Activated T-cell treated with anti-CD3 and anti-CD28 coated beads, Interleukin-2, amount 50 U/mL, for 24 hours (primary cell): ENCODE measurements at regions not wholly inside any gene's neighbourhood (a gene's known extent, or its start where the extent isn't known, plus 50 kb on each side); places are given as distances from the start of the nearest gene placed in this dataset.

Experiments used
- DNase-seq: peaks from one replicate; pipeline ENCODE4 v3.0.0-alpha.2; 2020
- H3K27ac Mint-ChIP-seq: 2 replicates; pipeline ENCODE4 v1.8.0; 2020; ENCODE audit warnings: mild to moderate bottlenecking, mixed read lengths
- H3K27me3 Mint-ChIP-seq: 2 replicates; pipeline ENCODE4 v1.8.0; 2020; ENCODE audit warnings: mixed read lengths
- H3K36me3 Mint-ChIP-seq: 2 replicates; pipeline ENCODE4 v1.8.0; 2020; ENCODE audit warnings: low read depth, mixed read lengths
- H3K4me1 Mint-ChIP-seq: 2 replicates; pipeline ENCODE4 v1.8.0; 2020; ENCODE audit warnings: low read depth, mixed read lengths
- H3K4me3 Mint-ChIP-seq: 2 replicates; pipeline ENCODE4 v1.8.0; 2020; ENCODE audit warnings: mild to moderate bottlenecking, moderate library complexity, mixed read lengths
- H3K9me3 Mint-ChIP-seq: 2 replicates; pipeline ENCODE4 v1.8.0; 2020; ENCODE audit warnings: mixed read lengths

- no peak overlapping the region for H3K4me3 Mint-ChIP-seq
- no peak for DNase-seq
- no peaks in the 10 kb centered on the region for H3K36me3 Mint-ChIP-seq
- H3K9me3 Mint-ChIP-seq: no peaks in the 10 kb centered on the region
- no peaks in the 10 kb centered on the region for H3K4me1 Mint-ChIP-seq
- H3K27me3 Mint-ChIP-seq: no peaks in the 10 kb centered on the region
- no peak overlapping the region for H3K27ac Mint-ChIP-seq
Observed at GRCh38 chr2:6219906-6220305, 527.7 kb downstream of the SOX11 start.

- no peaks in the 10 kb centered on the region for H3K27me3 Mint-ChIP-seq
- no peak for DNase-seq
- H3K4me1 Mint-ChIP-seq: no peaks in the 10 kb centered on the region
- H3K27ac Mint-ChIP-seq: no peak overlapping the region
- H3K4me3 Mint-ChIP-seq: no peak overlapping the region
- H3K9me3 Mint-ChIP-seq: no peaks in the 10 kb centered on the region
- H3K36me3 Mint-ChIP-seq: no peaks in the 10 kb centered on the region
Observed at GRCh38 chr2:6222296-6222695, 530.1 kb downstream of the SOX11 start.

- Mint-ChIP-seq H3K27me3 (no peaks in the 10 kb centered on the region), H3K9me3 (peaks cover 2% of the 10 kb centered on the region), H3K27ac (no peak overlapping the region), H3K36me3 (no peaks in the 10 kb centered on the region), H3K4me1 (no peaks in the 10 kb centered on the region), H3K4me3 (no peak overlapping the region)
- DNase-seq: no peak
Observed at GRCh38 chr2:6224267-6224666, 532.1 kb downstream of the SOX11 start.

GRCh38 chr2:6228251-6228650 lies 536.1 kb downstream of the SOX11 start:
- no peak for DNase-seq
- no peak overlapping the region for H3K27ac Mint-ChIP-seq
- H3K36me3 Mint-ChIP-seq: no peaks in the 10 kb centered on the region
- no peaks in the 10 kb centered on the region for H3K27me3 Mint-ChIP-seq
- no peaks in the 10 kb centered on the region for H3K4me1 Mint-ChIP-seq
- no peak overlapping the region for H3K4me3 Mint-ChIP-seq
- H3K9me3 Mint-ChIP-seq: peaks cover 2% of the 10 kb centered on the region

GRCh38 chr2:6231166-6231565 lies 539.0 kb downstream of the SOX11 start:
- H3K4me1 Mint-ChIP-seq: no peaks in the 10 kb centered on the region
- no peak overlapping the region for H3K27ac Mint-ChIP-seq
- DNase-seq: no peak
- peaks cover 2% of the 10 kb centered on the region for H3K9me3 Mint-ChIP-seq
- H3K36me3 Mint-ChIP-seq: no peaks in the 10 kb centered on the region
- H3K27me3 Mint-ChIP-seq: no peaks in the 10 kb centered on the region
- H3K4me3 Mint-ChIP-seq: no peak overlapping the region

- no peaks in the 10 kb centered on the region for H3K27me3 Mint-ChIP-seq
- H3K27ac Mint-ChIP-seq: no peak overlapping the region
- no peaks in the 10 kb centered on the region for H3K4me1 Mint-ChIP-seq
- H3K4me3 Mint-ChIP-seq: no peak overlapping the region
- peaks cover 2% of the 10 kb centered on the region for H3K9me3 Mint-ChIP-seq
- no peak for DNase-seq
- H3K36me3 Mint-ChIP-seq: no peaks in the 10 kb centered on the region
Observed at GRCh38 chr2:6233993-6234392, 541.8 kb downstream of the SOX11 start.

GRCh38 chr2:6234702-6235101 lies 542.5 kb downstream of the SOX11 start:
- Mint-ChIP-seq H3K9me3 (peaks cover 5% of the 10 kb centered on the region), H3K27ac (no peak overlapping the region), H3K36me3 (no peaks in the 10 kb centered on the region), H3K27me3 (no peaks in the 10 kb centered on the region), H3K4me1 (no peaks in the 10 kb centered on the region), H3K4me3 (no peak overlapping the region)
- DNase-seq: no peak

- Mint-ChIP-seq H3K9me3 (peaks cover 8% of the 10 kb centered on the region), H3K4me1 (no peaks in the 10 kb centered on the region), H3K4me3 (no peak overlapping the region), H3K27me3 (no peaks in the 10 kb centered on the region), H3K27ac (no peak overlapping the region), H3K36me3 (no peaks in the 10 kb centered on the region)
- DNase-seq: no peak
Observed at GRCh38 chr2:6236317-6236716, 544.1 kb downstream of the SOX11 start.

- H3K27ac Mint-ChIP-seq: no peak overlapping the region
- DNase-seq: no peak
- no peaks in the 10 kb centered on the region for H3K4me1 Mint-ChIP-seq
- no peak overlapping the region for H3K4me3 Mint-ChIP-seq
- H3K27me3 Mint-ChIP-seq: no peaks in the 10 kb centered on the region
- peaks cover 10% of the 10 kb centered on the region for H3K9me3 Mint-ChIP-seq
- H3K36me3 Mint-ChIP-seq: no peaks in the 10 kb centered on the region
Observed at GRCh38 chr2:6237039-6237660, 545.0 kb downstream of the SOX11 start.

- H3K9me3 Mint-ChIP-seq: no peaks in the 10 kb centered on the region
- no peaks in the 10 kb centered on the region for H3K36me3 Mint-ChIP-seq
- DNase-seq: no peak
- no peaks in the 10 kb centered on the region for H3K4me1 Mint-ChIP-seq
- no peak overlapping the region for H3K4me3 Mint-ChIP-seq
- no peaks in the 10 kb centered on the region for H3K27me3 Mint-ChIP-seq
- no peak overlapping the region for H3K27ac Mint-ChIP-seq
Observed at GRCh38 chr2:6249557-6249956, 557.4 kb downstream of the SOX11 start.

- H3K4me3 Mint-ChIP-seq: no peak overlapping the region
- no peaks in the 10 kb centered on the region for H3K9me3 Mint-ChIP-seq
- H3K4me1 Mint-ChIP-seq: no peaks in the 10 kb centered on the region
- no peak overlapping the region for H3K27ac Mint-ChIP-seq
- H3K36me3 Mint-ChIP-seq: no peaks in the 10 kb centered on the region
- H3K27me3 Mint-ChIP-seq: no peaks in the 10 kb centered on the region
- DNase-seq: no peak
Observed at GRCh38 chr2:6254441-6254840, 562.3 kb downstream of the SOX11 start.

GRCh38 chr2:6264198-6264597 lies 572.0 kb downstream of the SOX11 start:
- Mint-ChIP-seq H3K27ac (no peak overlapping the region), H3K27me3 (no peaks in the 10 kb centered on the region), H3K4me1 (no peaks in the 10 kb centered on the region), H3K9me3 (peaks cover 2% of the 10 kb centered on the region), H3K4me3 (no peak overlapping the region), H3K36me3 (no peaks in the 10 kb centered on the region)
- no peak for DNase-seq

GRCh38 chr2:6281524-6281923 lies 584.2 kb downstream of the CMPK2 start:
- Mint-ChIP-seq H3K27ac (no peak overlapping the region), H3K36me3 (no peaks in the 10 kb centered on the region), H3K4me3 (no peak overlapping the region), H3K9me3 (no peaks in the 10 kb centered on the region), H3K27me3 (no peaks in the 10 kb centered on the region), H3K4me1 (no peaks in the 10 kb centered on the region)
- DNase-seq: no peak

- Mint-ChIP-seq H3K4me1 (no peaks in the 10 kb centered on the region), H3K27ac (no peak overlapping the region), H3K4me3 (no peak overlapping the region), H3K36me3 (no peaks in the 10 kb centered on the region), H3K27me3 (no peaks in the 10 kb centered on the region), H3K9me3 (no peaks in the 10 kb centered on the region)
- DNase-seq: no peak
Observed at GRCh38 chr2:6283259-6283658, 582.4 kb downstream of the CMPK2 start.

- Mint-ChIP-seq H3K9me3 (peaks cover 5% of the 10 kb centered on the region), H3K27me3 (no peaks in the 10 kb centered on the region), H3K4me3 (no peak overlapping the region), H3K36me3 (no peaks in the 10 kb centered on the region), H3K27ac (no peak overlapping the region), H3K4me1 (no peaks in the 10 kb centered on the region)
- no peak for DNase-seq
Observed at GRCh38 chr2:6287406-6287805, 578.3 kb downstream of the CMPK2 start.

GRCh38 chr2:6288791-6289190 lies 576.9 kb downstream of the CMPK2 start:
- H3K27me3 Mint-ChIP-seq: no peaks in the 10 kb centered on the region
- DNase-seq: no peak
- no peak overlapping the region for H3K4me3 Mint-ChIP-seq
- H3K27ac Mint-ChIP-seq: no peak overlapping the region
- no peaks in the 10 kb centered on the region for H3K4me1 Mint-ChIP-seq
- H3K36me3 Mint-ChIP-seq: no peaks in the 10 kb centered on the region
- peaks cover 6% of the 10 kb centered on the region for H3K9me3 Mint-ChIP-seq
